ENCODE measurements at regions not wholly inside any gene's neighbourhood (a gene's known extent, or its start where the extent isn't known, plus 50 kb on each side); places are given as distances from the start of the nearest gene placed in this dataset.

DNA sequence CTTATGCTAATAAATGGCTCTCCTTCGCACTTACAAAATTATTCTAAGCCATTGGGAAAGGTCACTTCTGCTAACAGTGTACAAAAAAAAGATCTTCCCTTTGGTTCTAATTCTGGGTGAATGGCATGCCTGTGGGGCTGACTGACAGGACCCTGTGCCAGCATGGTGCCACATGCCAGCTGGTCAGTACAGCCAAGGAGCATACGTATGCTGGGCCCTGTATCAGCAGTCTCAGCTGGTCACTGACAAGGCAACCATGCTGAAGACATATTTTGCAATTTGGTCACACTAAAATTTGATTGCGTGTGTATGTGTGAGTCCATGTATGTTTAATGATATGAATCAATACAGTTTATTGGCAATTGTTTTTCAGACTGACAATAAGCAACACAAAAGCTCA, 246.1 kb downstream of the TBL1XR1 start:
- Histone ChIP-seq H3K27ac (ENCODE audit: low read depth, low read length) (no peak overlapping the region), H3K27me3 (ENCODE audit: control insufficient read depth, insufficient read depth, low read length) (no peaks in the 10 kb centered on the region), H3K4me3 (ENCODE audit: low read depth, low read length) (no peak overlapping the region), H3K9me3 (ENCODE audit: control insufficient read depth, insufficient read depth, low read length) (no peaks in the 10 kb centered on the region), H3K4me1 (ENCODE audit: control insufficient read depth, insufficient read depth, low read length) (peaks cover 3% of the 10 kb centered on the region), H3K36me3 (ENCODE audit: control insufficient read depth, insufficient read depth, low read length) (no peaks in the 10 kb centered on the region)
- 78% methylated on average over 1 of the region's 3 CpGs for WGBS (ENCODE audit: insufficient coverage)
- no peak for DNase-seq (ENCODE audit: low read depth in 4 of 6, low spot score in 6 of 6)

DNA sequence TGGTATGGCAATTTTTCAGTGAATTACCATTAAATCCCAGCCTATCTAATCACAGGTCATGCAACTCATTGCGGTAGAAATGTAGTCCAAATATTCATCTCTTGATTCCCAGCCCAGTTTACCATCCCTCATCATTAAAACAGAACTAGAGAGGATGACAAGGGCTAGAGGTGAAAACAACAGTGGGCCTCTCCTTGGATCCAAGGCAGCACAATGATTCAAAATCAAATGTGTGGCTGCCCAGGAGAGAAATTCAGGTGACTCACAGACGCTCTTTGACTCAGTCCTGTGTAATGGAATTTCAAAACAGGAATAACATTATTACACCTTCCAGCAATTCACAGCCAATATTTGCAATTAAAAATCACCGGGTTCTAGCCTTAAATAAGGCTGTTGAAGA, 246.5 kb downstream of the TBL1XR1 start:
- Histone ChIP-seq H3K4me1 (ENCODE audit: control insufficient read depth, insufficient read depth, low read length) (peaks cover 3% of the 10 kb centered on the region), H3K27ac (ENCODE audit: low read depth, low read length) (no peak overlapping the region), H3K4me3 (ENCODE audit: low read depth, low read length) (no peak overlapping the region), H3K27me3 (ENCODE audit: control insufficient read depth, insufficient read depth, low read length) (no peaks in the 10 kb centered on the region), H3K36me3 (ENCODE audit: control insufficient read depth, insufficient read depth, low read length) (no peaks in the 10 kb centered on the region), H3K9me3 (ENCODE audit: control insufficient read depth, insufficient read depth, low read length) (no peaks in the 10 kb centered on the region)
- no peak for DNase-seq (ENCODE audit: low read depth in 4 of 6, low spot score in 6 of 6)
- WGBS (ENCODE audit: insufficient coverage), result no CpG with 5 or more reads among the region's 3 CpGs

GRCh38 chr3:176948151-176948550, 249.1 kb downstream of the TBL1XR1 start:
- Histone ChIP-seq H3K27me3 (ENCODE audit: control insufficient read depth, insufficient read depth, low read length) (no peaks in the 10 kb centered on the region), H3K9me3 (ENCODE audit: control insufficient read depth, insufficient read depth, low read length) (no peaks in the 10 kb centered on the region), H3K27ac (ENCODE audit: low read depth, low read length) (no peak overlapping the region), H3K4me3 (ENCODE audit: low read depth, low read length) (no peak overlapping the region), H3K4me1 (ENCODE audit: control insufficient read depth, insufficient read depth, low read length) (peaks cover 3% of the 10 kb centered on the region), H3K36me3 (ENCODE audit: control insufficient read depth, insufficient read depth, low read length) (no peaks in the 10 kb centered on the region)
- 100% methylated on average over 1 of the region's 2 CpGs for WGBS (ENCODE audit: insufficient coverage)
- DNase-seq (ENCODE audit: low read depth in 4 of 6, low spot score in 6 of 6), result no peak

DNA sequence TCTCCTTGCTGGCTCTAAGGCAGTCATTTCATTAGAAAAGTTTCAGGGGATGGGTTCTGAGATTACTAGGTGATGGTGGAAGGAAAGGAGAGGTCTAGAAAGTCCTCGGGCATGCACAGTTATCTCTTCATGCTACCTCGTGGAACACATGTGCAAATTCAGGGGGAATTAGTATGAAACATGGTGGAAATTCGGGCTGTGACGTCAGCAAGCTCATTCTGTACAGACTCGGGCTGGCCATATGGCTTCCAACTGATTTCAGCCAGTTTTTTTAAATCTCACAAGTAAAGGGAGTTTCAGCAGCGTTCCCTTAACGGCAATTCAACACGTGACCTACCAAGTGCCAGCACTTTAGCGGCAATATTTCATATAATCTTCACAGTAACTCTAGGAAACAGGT, 251.1 kb downstream of the TBL1XR1 start:
- Histone ChIP-seq H3K9me3 (ENCODE audit: control insufficient read depth, insufficient read depth, low read length) (no peaks in the 10 kb centered on the region), H3K27me3 (ENCODE audit: control insufficient read depth, insufficient read depth, low read length) (no peaks in the 10 kb centered on the region), H3K36me3 (ENCODE audit: control insufficient read depth, insufficient read depth, low read length) (no peaks in the 10 kb centered on the region), H3K4me3 (ENCODE audit: low read depth, low read length) (no peak overlapping the region), H3K27ac (ENCODE audit: low read depth, low read length) (no peak overlapping the region), H3K4me1 (ENCODE audit: control insufficient read depth, insufficient read depth, low read length) (peaks cover 2% of the 10 kb centered on the region)
- 95% methylated on average over 6 of the region's 9 CpGs for WGBS (ENCODE audit: insufficient coverage)
- DNase-seq (ENCODE audit: low read depth in 4 of 6, low spot score in 6 of 6), result no peak

- H3K4me1 ChIP-seq (ENCODE audit: control insufficient read depth, insufficient read depth, low read length), result no peaks in the 10 kb centered on the region
- H3K27ac ChIP-seq (ENCODE audit: low read depth, low read length), result no peak overlapping the region
- H3K4me3 ChIP-seq (ENCODE audit: low read depth, low read length), result no peak overlapping the region
- no peaks in the 10 kb centered on the region for H3K9me3 ChIP-seq (ENCODE audit: control insufficient read depth, insufficient read depth, low read length)
- no peaks in the 10 kb centered on the region for H3K27me3 ChIP-seq (ENCODE audit: control insufficient read depth, insufficient read depth, low read length)
- no CpG with 5 or more reads among the region's 1 CpG for WGBS (ENCODE audit: insufficient coverage)
- DNase-seq (ENCODE audit: low read depth in 4 of 6, low spot score in 6 of 6), result no peak
- no peaks in the 10 kb centered on the region for H3K36me3 ChIP-seq (ENCODE audit: control insufficient read depth, insufficient read depth, low read length)
These were observed 255.0 kb downstream of the TBL1XR1 start for GRCh38 chr3:176942305-176942704.

GRCh38 chr3:176941689-176942088, 255.6 kb downstream of the TBL1XR1 start:
- Histone ChIP-seq H3K4me1 (ENCODE audit: control insufficient read depth, insufficient read depth, low read length) (no peaks in the 10 kb centered on the region), H3K36me3 (ENCODE audit: control insufficient read depth, insufficient read depth, low read length) (no peaks in the 10 kb centered on the region)
- peak in 1 of 6 donors; percentile 47 for DNase-seq (ENCODE audit: low read depth in 4 of 6, low spot score in 6 of 6)

DNA sequence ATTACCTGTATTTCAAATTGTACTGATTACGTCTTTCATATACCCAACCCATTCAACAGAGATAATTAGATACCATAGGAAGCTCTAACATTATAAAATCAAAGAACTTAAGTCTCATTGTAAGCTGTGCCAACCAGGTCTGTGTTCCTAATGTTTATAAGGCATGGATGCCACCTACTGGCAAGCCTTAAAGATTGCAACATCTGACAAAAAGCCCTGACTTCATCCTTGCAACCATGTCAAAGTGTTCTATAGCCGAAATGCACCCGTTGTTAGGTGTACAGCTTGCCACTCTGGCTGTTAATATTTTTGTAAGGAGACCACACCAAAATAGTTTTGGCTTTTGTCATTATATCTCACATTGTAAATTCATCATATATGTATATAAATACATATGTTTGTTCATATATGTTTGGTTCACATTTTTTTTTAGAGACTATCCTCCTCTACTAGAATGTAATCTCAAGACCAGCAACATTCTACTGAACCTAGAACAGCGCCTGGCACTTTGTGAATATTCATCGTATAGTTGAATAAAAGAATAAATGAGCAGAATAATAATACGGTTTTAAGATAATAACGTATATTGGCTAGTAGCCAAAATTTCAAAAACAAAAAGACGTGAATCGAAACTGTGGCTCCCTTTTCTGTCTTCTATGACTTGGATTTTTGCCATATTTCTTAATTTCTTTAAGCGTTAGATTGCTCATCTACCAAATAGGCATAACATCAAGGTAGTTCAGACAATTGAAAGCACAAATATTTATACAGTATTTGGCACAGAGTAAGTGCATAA, 258.1 kb downstream of the TBL1XR1 start:
- no peaks in the 10 kb centered on the region for H3K36me3 ChIP-seq (ENCODE audit: control insufficient read depth, insufficient read depth, low read length)
- H3K27me3 ChIP-seq (ENCODE audit: control insufficient read depth, insufficient read depth, low read length), result no peaks in the 10 kb centered on the region
- H3K4me1 ChIP-seq (ENCODE audit: control insufficient read depth, insufficient read depth, low read length), result no peaks in the 10 kb centered on the region
- DNase-seq (ENCODE audit: low read depth in 4 of 6, low spot score in 6 of 6), result peak in 5 of 6 donors; percentile 66 to 96 (median 79)
- H3K4me3 ChIP-seq (ENCODE audit: low read depth, low read length), result no peak overlapping the region
- WGBS (ENCODE audit: insufficient coverage), result no CpG with 5 or more reads among the region's 10 CpGs
- no peak overlapping the region for H3K27ac ChIP-seq (ENCODE audit: low read depth, low read length)
- no peaks in the 10 kb centered on the region for H3K9me3 ChIP-seq (ENCODE audit: control insufficient read depth, insufficient read depth, low read length)

More at GRCh38 chr3:176941689-176942088, 255.6 kb downstream of the TBL1XR1 start:
- no peaks in the 10 kb centered on the region for H3K9me3 ChIP-seq (ENCODE audit: control insufficient read depth, insufficient read depth, low read length)
- no peaks in the 10 kb centered on the region for H3K27me3 ChIP-seq (ENCODE audit: control insufficient read depth, insufficient read depth, low read length)
- no peak overlapping the region for H3K27ac ChIP-seq (ENCODE audit: low read depth, low read length)
- no peak overlapping the region for H3K4me3 ChIP-seq (ENCODE audit: low read depth, low read length)

DNA sequence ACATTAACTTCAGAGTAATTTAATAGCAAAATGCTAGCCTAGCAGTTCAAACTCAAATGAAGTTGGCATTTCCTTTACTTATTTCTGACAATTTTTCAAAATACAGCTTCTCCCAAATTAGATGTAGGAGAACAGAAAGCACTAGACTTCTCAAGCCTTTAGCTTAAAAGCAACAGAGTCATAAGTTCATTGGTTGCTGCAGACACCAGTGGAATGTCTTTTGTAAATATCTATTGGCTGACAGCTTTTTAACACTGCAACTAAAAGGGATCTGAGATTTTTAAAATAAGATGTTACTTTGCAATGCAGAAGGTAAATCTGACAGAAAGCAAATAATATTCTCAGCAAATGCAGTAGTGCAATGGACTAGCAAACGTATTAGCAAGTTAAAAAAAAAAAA, 259.3 kb downstream of the TBL1XR1 start:
- DNase-seq (ENCODE audit: low read depth in 4 of 6, low spot score in 6 of 6), result no peak
- no peaks in the 10 kb centered on the region for H3K27me3 ChIP-seq (ENCODE audit: control insufficient read depth, insufficient read depth, low read length)
- H3K4me3 ChIP-seq (ENCODE audit: low read depth, low read length), result no peak overlapping the region
- WGBS (ENCODE audit: insufficient coverage), result no CpG with 5 or more reads among the region's 1 CpG
- no peaks in the 10 kb centered on the region for H3K9me3 ChIP-seq (ENCODE audit: control insufficient read depth, insufficient read depth, low read length)
- no peaks in the 10 kb centered on the region for H3K36me3 ChIP-seq (ENCODE audit: control insufficient read depth, insufficient read depth, low read length)
- no peak overlapping the region for H3K27ac ChIP-seq (ENCODE audit: low read depth, low read length)
- H3K4me1 ChIP-seq (ENCODE audit: control insufficient read depth, insufficient read depth, low read length), result no peaks in the 10 kb centered on the region

GRCh38 chr3:176937541-176937940, 259.7 kb downstream of the TBL1XR1 start:
- H3K36me3 ChIP-seq (ENCODE audit: control insufficient read depth, insufficient read depth, low read length), result no peaks in the 10 kb centered on the region
- no CpG with 5 or more reads among the region's 1 CpG for whole genome bisulfite sequencing (ENCODE audit: insufficient coverage)
- no peak overlapping the region for H3K27ac ChIP-seq (ENCODE audit: low read depth, low read length)
- H3K4me3 ChIP-seq (ENCODE audit: low read depth, low read length), result no peak overlapping the region
- H3K9me3 ChIP-seq (ENCODE audit: control insufficient read depth, insufficient read depth, low read length), result no peaks in the 10 kb centered on the region
- no peak for DNase-seq (ENCODE audit: low read depth in 4 of 6, low spot score in 6 of 6)
- no peaks in the 10 kb centered on the region for H3K4me1 ChIP-seq (ENCODE audit: control insufficient read depth, insufficient read depth, low read length)
- H3K27me3 ChIP-seq (ENCODE audit: control insufficient read depth, insufficient read depth, low read length), result no peaks in the 10 kb centered on the region

DNA sequence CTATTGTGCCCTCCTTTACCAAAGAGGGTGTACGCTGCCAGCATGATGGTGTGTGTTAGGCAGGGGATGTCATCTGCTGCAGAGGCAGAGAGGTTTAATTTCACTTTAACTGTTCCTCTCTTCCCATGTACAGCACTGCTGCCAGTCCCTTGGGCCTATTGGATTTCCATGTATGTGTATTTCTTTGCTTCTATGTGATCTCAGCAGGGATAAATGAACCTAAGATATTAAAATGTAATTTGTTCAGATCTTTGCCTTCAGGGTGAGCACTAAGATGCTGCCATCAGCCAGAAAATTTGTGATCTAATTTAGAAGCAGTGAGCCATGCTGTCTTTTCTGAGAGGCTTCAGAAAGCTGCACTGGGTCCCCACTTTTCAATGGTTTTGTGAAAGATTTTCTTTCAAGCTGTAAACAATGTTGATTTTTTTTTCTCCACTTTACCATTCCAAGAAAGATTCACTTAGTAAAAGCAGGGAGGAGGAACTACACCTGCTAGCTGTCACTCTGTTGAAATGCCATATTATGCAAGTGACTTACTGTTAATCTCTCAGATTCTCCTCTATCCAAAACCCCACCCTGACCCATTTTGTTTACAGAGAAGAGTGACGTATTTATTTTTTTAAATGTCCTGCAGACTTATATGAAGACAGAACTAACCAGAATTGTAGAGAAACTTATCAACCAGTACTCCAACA, 261.9 kb downstream of the TBL1XR1 start:
- Histone ChIP-seq H3K27ac (ENCODE audit: low read depth, low read length) (no peak overlapping the region), H3K9me3 (ENCODE audit: control insufficient read depth, insufficient read depth, low read length) (no peaks in the 10 kb centered on the region), H3K36me3 (ENCODE audit: control insufficient read depth, insufficient read depth, low read length) (no peaks in the 10 kb centered on the region), H3K4me1 (ENCODE audit: control insufficient read depth, insufficient read depth, low read length) (no peaks in the 10 kb centered on the region), H3K4me3 (ENCODE audit: low read depth, low read length) (no peak overlapping the region), H3K27me3 (ENCODE audit: control insufficient read depth, insufficient read depth, low read length) (no peaks in the 10 kb centered on the region)
- no CpG with 5 or more reads among the region's 2 CpGs for WGBS (ENCODE audit: insufficient coverage)
- DNase-seq (ENCODE audit: low read depth in 4 of 6, low spot score in 6 of 6), result peak in 3 of 6 donors; percentile 30 to 91 (median 39)
